Heart left ventricle (tissue), 13 donors: ENCODE measurements at regions not wholly inside any gene's neighbourhood (a gene's known extent, or its start where the extent isn't known, plus 50 kb on each side); places are given as distances from the start of the nearest gene placed in this dataset.

Source experiments
- CTCF ChIP-seq, 12 donors: fragments of 200-600 bp; sonication (generic) in 4 of 12; IDR thresholded peaks; one replicate each; pipeline versions ENCODE4 v1.5.0 to v1.8.0; 2018 to 2022; ENCODE audit warnings: antibody characterized with exemption in 12 of 12, mild to moderate bottlenecking in 5 of 12
- POLR2A ChIP-seq, 2 donors: fragments of 450-650 bp; IDR thresholded peaks; one replicate each; pipeline ENCODE4 v1.6.1; 2017; ENCODE audit warnings: antibody characterized with exemption in 2 of 2, mild to moderate bottlenecking in 2 of 2, moderate library complexity in 2 of 2
- donor health status: ischemic (EF 13 %, LVEDD 7.1; RV severe dilation, severe dysfunction).
- donor health status: DM: no; HTN: yes; CAD: no.
- donor health status: DM: no; HTN: no; CAD: no.
- donor health status: ischemic (EF 25% LVEDD 6.9; RV normal size, moderate dysfunction).
- donor health status: ischemic (EF 25% LVEDD 5.7; RV mildly dilated, moderate dysfunction).
- donor health status: ischemic (EF 35%, LVEDD 5.7; RV mildly dilated, moderate dysfunction).
- donor health status: nonischemic (EF 11% LVEDD 7.7; RV severe dilation, severe dysfunction).
- donor health status: DM: yes; HTN: yes; CAD: no.
- donor health status: PGD.
- donor health status: ischemic (EF 29% LVEDD 5.4; RV normal size, mild dysfunction).
- donor health status: nonischemic (EF 23%, LVEDD 6.1; RV moderate dilation, normal function).

- no peak for TF ChIP-seq CTCF (IDR thresholded peaks at IDR 0.05)
- no peak for TF ChIP-seq POLR2A (IDR thresholded peaks at IDR 0.05)
Measured at GRCh38 chr9:119559986-119560385, 190.8 kb upstream of the BRINP1 start.
